Coronary artery (tissue), 2 donors: ENCODE measurements at regions not wholly inside any gene's neighbourhood (a gene's known extent, or its start where the extent isn't known, plus 50 kb on each side); places are given as distances from the start of the nearest gene placed in this dataset.

ENCODE experiments used
- DNase-seq: peaks from one replicate; pipeline ENCODE4 v3.0.0-alpha.2; 2017; ENCODE audit warnings: low spot score
- H3K27ac ChIP-seq, 2 donors: fragments of 200-600 bp; sonication (generic); one replicate each; pipeline ENCODE4 v1.5.1; 2016 to 2019
- H3K4me3 ChIP-seq: fragments of 200-600 bp; sonication (generic); 2 replicates; pipeline ENCODE4 v1.5.1; 2016; ENCODE audit warnings: mild to moderate bottlenecking, moderate library complexity
- CTCF ChIP-seq: fragments of 200-600 bp; sonication (generic); IDR thresholded peaks from one replicate; pipeline ENCODE4 v1.5.1; 2019; ENCODE audit warnings: antibody characterized with exemption

GRCh38 chr10:83880252-83880791 lies 259.0 kb upstream of the GHITM start:
- peak overlapping the region in 1 of 2 donors; percentile 9 for H3K27ac ChIP-seq

GRCh38 chr10:83881661-83882060 lies 257.6 kb upstream of the GHITM start:
- H3K27ac ChIP-seq: no peak overlapping the region
- H3K4me3 ChIP-seq: no peak overlapping the region
- TF ChIP-seq CTCF: no peak
- no peak for DNase-seq

More at GRCh38 chr10:83880252-83880791, 259.0 kb upstream of the GHITM start:
- DNase-seq: no peak
- no peak for TF ChIP-seq CTCF
- H3K4me3 ChIP-seq: no peak overlapping the region

GRCh38 chr10:83886871-83887270 lies 252.4 kb upstream of the GHITM start:
- no peak for DNase-seq
- no peak for TF ChIP-seq CTCF
- no peak overlapping the region for H3K4me3 ChIP-seq
- H3K27ac ChIP-seq: no peak overlapping the region

- no peak overlapping the region for H3K27ac ChIP-seq
- DNase-seq: no peak
- no peak overlapping the region for H3K4me3 ChIP-seq
- no peak for TF ChIP-seq CTCF
These were observed 246.6 kb upstream of the GHITM start for GRCh38 chr10:83892737-83893136.

GRCh38 chr10:83896219-83896618 lies 243.1 kb upstream of the GHITM start:
- no peak for DNase-seq
- no peak overlapping the region for H3K27ac ChIP-seq
- no peak overlapping the region for H3K4me3 ChIP-seq
- no peak for TF ChIP-seq CTCF

GRCh38 chr10:83897626-83898025 lies 241.7 kb upstream of the GHITM start:
- H3K27ac ChIP-seq: no peak overlapping the region
- no peak for TF ChIP-seq CTCF
- DNase-seq: no peak
- no peak overlapping the region for H3K4me3 ChIP-seq

GRCh38 chr10:83908506-83908905 lies 230.8 kb upstream of the GHITM start:
- TF ChIP-seq CTCF: no peak
- DNase-seq: no peak
- H3K27ac ChIP-seq: no peak overlapping the region
- H3K4me3 ChIP-seq: no peak overlapping the region
